HL-60/S4 (cell line): ENCODE measurements at regions not wholly inside any gene's neighbourhood (a gene's known extent, or its start where the extent isn't known, plus 50 kb on each side); places are given as distances from the start of the nearest gene placed in this dataset.
"Not testable (repeated sequence)": the region's sequence is repeated elsewhere in the genome, so short reads cannot be mapped to it uniquely, and the experiment has no call there.

ENCODE experiments used
- in situ Hi-C: fragments of 300-500 bp; cut with MboI; formaldehyde crosslinking; loops from 2 replicates; pipeline ENCODE4 v1.14.3; 2022; ENCODE audit warnings: low sequenced_read_pairs

DNA sequence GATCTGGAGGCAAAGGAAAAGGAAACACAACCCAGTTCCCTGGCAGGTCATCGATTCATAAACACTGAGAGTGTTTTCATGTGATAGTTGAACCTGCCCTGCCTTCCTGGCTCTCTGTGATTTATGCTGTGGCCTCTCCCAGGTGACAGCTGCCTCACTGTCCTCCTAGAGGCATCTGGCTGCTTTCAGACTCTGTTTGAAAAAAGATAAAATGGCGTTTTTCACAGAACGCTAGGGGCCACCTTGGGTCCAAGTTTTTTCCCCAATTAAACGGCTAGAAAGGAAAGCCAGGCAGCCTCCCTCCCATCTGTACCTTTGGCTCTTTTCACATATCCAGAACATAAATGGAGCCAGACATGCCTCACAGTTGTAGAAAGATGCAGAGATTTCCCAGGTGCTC, 252.6 kb upstream of the CCDC196 start:
- in situ Hi-C loops = no loop called here

DNA sequence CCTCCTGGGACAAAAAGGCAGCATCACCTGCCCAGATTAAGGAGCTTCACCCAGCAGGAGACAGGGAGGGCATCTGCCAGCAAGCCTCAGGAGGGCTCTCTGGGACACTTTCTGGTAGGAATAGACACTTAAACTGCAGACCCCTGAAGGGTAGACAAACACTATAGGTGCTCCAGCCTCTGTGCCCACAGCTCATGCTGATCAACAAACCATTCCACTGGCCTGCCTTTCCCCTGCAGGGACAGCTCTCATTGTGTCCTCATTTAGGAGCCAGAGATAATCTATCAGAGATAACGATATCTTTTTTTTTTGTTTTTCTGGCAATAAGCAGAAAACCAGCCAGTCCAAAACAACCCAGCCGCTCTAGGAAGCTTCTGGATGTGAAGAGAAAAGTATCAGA, 251.8 kb upstream of the CCDC196 start:
- in situ Hi-C loops = no loop called here

- in situ Hi-C loops = no loop called here
These were observed 248.4 kb upstream of the CCDC196 start for GRCh38 chr14:66237741-66238140.

GRCh38 chr14:66238969-66239368, 247.2 kb upstream of the CCDC196 start:
- in situ Hi-C loops = no loop called here

DNA sequence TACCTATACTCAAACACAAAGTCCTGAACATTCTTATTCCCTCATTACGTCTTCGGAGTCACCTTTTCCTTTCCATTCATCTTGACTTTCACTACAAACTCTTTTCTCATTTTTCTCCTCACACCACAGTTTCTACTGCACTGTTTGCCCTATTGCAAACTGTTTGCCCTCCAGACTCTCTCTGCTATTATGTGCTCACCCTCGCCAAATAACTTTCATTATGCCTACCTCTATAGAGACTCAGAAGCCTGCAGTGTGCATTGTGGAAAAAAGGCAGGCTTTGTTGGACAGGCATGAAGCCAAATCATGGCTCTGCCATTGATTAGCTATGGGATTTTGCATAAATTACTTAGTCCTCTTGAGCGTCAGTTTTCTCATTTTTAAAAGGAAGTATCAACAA, 246.6 kb upstream of the CCDC196 start:
- in situ Hi-C loops = no loop called here

DNA sequence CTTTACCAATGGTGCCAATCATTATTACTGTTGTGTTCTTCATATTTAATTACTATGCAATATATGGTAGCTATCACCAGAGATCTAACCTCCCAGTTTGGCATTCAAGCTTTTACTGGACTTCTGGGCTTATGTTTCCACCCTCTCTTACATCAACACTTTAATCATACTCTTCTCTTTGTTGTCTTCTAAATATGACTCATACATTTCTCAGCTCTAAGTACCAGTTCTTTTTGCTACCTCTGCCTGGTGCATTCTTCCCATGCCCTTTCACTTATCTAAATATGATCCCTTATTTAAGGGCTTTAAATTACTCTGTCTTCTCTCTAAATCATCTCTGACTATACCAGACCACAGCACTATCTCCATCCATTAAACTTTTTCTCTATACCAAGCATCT, 246.1 kb upstream of the CCDC196 start:
- in situ Hi-C loops = no loop called here

DNA sequence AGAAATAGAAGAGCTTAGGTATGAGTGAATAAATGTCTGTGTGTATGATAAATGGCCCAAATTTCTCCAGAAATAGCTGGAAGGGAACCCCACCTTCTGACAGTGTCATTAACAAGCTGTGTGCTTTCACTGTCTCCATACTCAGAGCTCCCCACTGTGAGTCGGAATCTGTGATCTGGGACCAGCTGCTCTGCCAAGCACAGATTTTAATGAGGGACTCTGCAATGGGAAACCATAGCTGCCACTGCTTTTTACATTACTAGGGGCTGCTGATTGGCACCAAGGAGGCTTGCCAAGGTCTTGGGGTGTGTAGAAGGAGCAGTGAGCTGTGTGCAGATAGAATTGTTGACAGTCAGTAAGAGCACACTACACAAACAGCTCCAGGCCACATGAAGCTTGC, 244.2 kb upstream of the CCDC196 start:
- in situ Hi-C loops = no loop called here

DNA sequence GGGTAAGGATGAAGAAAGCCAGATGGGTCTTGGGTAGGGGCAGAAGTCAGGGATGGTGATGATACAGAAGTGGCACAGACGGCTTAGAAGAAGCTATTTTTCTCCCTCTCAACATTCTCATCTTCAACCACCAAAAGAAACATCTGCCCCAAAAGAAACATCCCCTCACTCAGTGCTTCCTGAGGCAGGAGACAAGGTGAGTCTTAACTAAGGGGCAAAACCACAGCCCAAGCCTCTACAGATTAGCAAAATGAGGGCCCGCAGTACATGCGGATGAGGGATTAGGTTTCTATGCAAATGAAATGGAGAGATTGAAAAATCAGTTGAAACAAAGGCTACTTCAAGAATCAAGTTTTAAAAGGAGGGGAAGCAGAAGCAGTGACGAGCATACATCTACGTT, 241.3 kb upstream of the CCDC196 start:
- in situ Hi-C loops = no loop called here

- in situ Hi-C loops = no loop called here
These were observed 238.4 kb upstream of the CCDC196 start for GRCh38 chr14:66247662-66248193.

DNA sequence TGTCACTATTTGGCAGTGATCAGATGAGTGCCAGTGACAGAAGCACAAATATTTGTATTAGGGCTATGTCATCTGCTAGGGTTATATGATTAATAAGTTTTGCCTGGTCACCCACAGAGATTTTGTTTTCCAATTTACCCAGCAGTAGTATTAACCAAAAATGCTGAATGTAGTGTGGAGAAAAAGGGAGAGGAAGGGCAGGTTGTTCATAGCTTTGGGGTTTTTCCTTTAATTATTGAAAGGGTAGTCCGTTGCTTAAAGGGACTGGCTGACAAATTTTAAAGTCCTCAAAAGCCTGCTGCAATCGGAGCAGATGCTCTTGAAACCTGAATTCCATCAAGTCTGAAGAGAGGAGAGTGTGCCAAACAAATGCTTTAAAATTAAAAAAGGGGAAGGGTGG, 237.9 kb upstream of the CCDC196 start:
- in situ Hi-C loops = no loop called here

DNA sequence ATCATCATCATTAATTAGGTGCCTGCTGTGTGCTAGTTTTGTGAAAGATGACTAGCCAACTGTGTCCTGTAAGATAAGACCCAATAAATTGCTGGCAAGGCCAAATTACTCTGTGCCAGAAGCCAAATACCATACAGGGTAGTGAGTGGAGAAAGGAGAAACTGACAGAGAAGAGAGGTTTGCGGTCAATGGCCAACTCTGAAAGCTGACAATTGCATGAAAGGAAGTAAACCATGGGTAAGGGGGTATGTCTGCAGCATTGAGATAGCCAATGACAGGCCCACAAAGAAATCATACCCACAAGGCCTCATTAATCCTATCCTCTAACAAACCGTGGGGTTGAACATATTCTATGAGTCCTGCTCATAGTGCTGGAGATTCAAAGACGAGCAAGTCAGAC, 236.6 kb upstream of the CCDC196 start:
- in situ Hi-C loops = no loop called here

- in situ Hi-C loops = no loop called here
These were observed 232.1 kb upstream of the CCDC196 start for GRCh38 chr14:66254038-66254437.

DNA sequence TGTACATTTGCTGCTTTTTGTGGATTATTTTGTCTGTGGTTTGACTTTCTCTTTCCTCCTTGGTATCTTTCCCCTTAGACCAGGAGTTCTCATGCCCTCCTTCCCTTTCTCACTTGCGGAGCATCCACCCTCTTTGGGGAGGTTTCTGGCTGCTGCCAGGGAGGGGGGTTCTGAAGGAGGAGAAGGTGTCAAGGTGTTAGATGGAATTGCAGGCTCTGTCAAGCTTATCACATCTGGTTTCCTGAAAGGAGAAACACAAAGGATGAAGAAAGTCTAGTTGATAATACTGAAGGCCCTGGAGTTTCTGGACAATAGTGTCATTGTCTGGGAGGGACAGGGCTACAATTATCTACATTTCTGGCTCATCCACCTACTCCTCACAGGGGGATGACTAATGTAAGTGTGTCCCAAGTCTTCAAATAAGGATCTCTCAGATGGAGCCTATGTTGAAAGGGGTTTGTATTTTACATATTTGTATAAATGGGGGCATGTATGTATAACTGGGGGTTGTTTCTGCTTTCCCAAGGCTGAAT, 217.3 kb upstream of the CCDC196 start:
- in situ Hi-C loops = no loop called here

- in situ Hi-C loops = no loop called here
These were observed 213.9 kb upstream of the CCDC196 start for GRCh38 chr14:66272221-66272620.

- in situ Hi-C loops = no loop called here
These were observed 212.8 kb upstream of the CCDC196 start for GRCh38 chr14:66273261-66273832.

DNA sequence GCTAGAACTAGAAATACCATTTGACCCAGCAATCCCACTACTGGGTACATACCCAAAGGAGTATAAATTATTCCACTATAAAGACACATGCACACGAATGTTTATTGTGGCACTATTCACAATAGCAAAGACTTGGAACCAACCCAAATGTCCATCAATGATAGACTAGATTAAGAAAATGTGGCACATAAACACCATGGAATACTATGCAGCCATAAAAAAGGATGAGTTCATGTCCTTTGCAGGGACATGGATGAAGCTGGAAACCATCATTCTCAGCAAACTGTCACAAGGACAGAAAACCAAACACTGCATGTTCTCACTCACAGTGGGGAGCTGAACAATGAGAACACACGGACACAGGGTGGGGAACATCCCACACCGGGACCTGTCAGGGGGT, 207.8 kb upstream of the CCDC196 start:
- in situ Hi-C loops = not testable (repeated sequence)

DNA sequence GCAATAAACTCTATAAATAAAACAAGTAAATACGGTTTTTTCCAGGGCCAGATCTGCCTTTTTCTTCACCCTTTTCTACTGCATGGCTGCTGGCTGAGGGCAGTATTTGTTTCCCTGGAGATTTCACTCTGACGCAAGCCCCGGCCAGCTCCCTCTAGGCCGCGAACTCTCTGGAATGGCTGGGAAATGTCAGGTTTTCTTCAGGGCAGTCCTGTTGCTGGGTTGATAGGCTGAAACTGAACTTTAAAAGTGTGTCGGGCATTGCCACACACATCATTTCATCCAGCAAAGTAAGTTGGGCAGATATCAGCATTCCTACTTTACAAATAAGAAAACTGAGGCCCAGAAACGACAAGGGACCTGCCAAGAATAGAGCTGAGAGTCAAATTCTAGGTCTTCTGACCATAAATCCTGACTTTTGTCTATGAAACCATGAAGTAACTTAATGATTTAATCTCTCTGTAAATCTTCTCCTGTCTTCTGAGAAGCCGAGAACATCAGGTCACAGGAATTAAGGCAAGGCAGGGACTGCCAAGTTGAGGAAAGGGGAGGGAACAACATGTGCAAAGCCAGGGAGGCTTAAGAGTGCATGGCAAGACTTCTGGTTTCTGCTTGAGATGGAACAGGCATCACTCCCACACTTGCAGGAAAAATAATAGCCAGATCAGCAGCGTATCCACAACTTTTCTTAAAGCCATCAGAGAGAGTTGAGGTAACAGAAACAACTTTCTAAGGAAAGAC, 205.0 kb upstream of the CCDC196 start:
- in situ Hi-C loops = no loop called here

DNA sequence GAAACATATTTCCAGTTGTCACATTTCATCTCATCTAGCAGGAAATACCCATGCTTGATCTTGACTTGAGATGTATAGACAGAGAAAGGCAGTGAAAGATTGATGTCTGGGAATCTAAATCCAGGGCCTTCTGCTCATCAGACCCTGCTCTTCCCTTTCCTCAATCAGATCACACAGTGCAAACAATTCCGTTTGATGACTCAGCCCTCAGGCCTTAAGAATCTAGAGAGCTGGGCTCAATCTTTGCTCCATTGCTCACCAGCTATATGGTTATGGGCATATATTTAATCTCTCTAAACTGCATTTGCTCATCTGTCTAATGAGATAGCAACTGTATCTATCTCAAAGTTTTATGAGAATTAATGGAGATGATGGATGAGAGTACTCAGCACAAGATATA, 201.8 kb upstream of the CCDC196 start:
- in situ Hi-C loops = no loop called here

DNA sequence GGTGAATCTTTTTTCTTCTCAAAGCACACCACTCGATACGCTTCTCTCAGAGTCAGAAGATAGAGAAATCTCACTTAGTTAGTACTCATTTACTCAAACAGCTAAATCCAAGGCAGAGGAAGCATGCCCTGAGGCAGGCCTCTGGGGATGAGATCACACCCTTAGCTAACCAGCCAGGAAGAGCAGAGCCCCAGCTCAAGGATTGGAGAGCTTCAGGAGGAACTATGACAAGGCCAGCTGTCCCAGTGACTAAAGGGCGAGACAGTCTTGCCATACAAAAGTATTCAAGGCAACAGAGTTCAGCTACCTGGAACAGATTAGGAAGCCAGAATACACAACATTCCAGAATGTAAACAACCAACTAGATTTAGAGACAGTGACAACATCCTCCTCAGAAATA, 197.7 kb upstream of the CCDC196 start:
- in situ Hi-C loops = no loop called here

DNA sequence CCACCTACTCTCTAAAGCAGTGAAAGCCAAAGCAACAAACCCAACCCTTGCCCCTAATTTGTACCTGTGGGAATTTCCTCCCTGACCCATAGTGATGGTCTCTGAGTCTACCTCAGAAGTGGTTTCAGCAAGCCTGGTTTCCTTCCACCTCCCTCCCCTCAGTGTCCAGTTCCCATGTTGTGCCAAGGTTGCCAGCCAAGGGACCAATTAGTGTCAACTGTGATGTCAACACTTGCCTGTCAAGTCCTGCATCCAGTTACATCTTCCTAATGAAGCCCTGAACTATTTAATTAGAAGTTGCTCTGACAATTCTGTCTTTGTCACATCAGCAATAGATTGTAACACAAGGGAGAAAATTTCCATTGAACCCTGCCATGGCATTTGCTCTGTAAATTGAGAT, 194.4 kb upstream of the CCDC196 start:
- in situ Hi-C loops = no loop called here

DNA sequence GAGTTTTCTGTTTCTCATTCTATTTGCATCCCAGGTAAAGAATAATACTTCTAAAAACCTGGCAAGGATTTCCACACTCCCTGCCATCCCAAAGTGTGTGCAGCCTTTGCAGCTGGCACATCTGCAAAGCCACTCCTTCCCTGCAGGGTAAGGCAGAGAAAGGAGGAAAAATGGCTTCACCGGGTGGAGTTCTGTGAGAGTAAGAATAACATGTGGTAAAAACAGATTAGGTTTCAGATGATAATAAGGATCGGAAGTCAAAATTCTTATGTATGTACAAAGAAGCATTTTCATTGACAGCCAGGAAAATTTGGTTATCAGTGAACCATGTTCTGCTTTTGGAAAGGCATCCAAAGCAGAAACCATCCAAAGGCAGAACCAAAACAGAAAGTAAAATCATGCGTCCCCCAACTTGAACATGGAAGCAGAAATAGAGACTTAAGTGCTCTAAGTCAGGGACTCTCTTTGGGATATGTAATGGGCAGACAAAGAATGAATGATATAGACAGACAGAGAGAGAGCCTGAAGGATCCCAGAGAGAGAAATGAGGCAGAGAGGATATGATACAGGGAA, 192.6 kb upstream of the CCDC196 start:
- in situ Hi-C loops = no loop called here

- in situ Hi-C loops = no loop called here
These were observed 190.8 kb upstream of the CCDC196 start for GRCh38 chr14:66295386-66295785.
